Suprapubic skin (tissue), 4 donors: ENCODE measurements at regions not wholly inside any gene's neighbourhood (a gene's known extent, or its start where the extent isn't known, plus 50 kb on each side); places are given as distances from the start of the nearest gene placed in this dataset.
A peak's percentile ranks its signal among the peaks of the same experiment; 100 is the strongest.

Experiments
- DNase-seq, 2 donors: peaks; one replicate each; pipeline ENCODE4 v3.0.0-alpha.2; 2019; ENCODE audit warnings: low spot score in 2 of 2
- H3K27ac ChIP-seq: fragments of 200-600 bp; sonication (generic); one replicate; pipeline ENCODE4 v1.5.1; 2019
- H3K27me3 ChIP-seq: fragments of 200-600 bp; sonication (generic); one replicate; pipeline ENCODE4 v1.5.1; 2019
- H3K36me3 ChIP-seq: fragments of 200-600 bp; sonication (generic); one replicate; pipeline ENCODE4 v1.5.1; 2019
- H3K4me1 ChIP-seq: fragments of 200-600 bp; sonication (generic); one replicate; pipeline ENCODE4 v1.5.1; 2019
- H3K4me3 ChIP-seq: fragments of 200-600 bp; sonication (generic); one replicate; pipeline ENCODE4 v1.5.1; 2019; ENCODE audit warnings: mild to moderate bottlenecking
- H3K9me3 ChIP-seq: fragments of 200-600 bp; sonication (generic); one replicate; pipeline ENCODE4 v1.5.1; 2019
- CTCF ChIP-seq, 2 donors: fragments of 200-600 bp in 1 of 2; fragments of 450-650 bp in 1 of 2; sonication (generic) in 1 of 2; IDR thresholded peaks; one replicate each; pipeline ENCODE4 v1.5.1; 2016 to 2019; ENCODE audit warnings: antibody characterized with exemption in 2 of 2, mild to moderate bottlenecking in 1 of 2, moderate library complexity in 1 of 2
- EP300 ChIP-seq: sonication (generic); formaldehyde crosslinking; IDR thresholded peaks from one replicate; pipeline ENCODE4 v1.6.1; 2017; ENCODE audit warnings: antibody characterized with exemption
- POLR2A ChIP-seq, 2 donors: fragments of 450-650 bp; IDR thresholded peaks; one replicate each; pipeline ENCODE4 v1.6.1; 2017; ENCODE audit warnings: antibody characterized with exemption in 2 of 2, mild to moderate bottlenecking in 2 of 2, moderate library complexity in 2 of 2
- POLR2AphosphoS5 ChIP-seq, 3 donors: sonication (generic); formaldehyde crosslinking; IDR thresholded peaks; one replicate each; pipeline ENCODE4 v1.6.1; 2017; ENCODE audit warnings: antibody characterized with exemption in 3 of 3
- WGBS: methylation state at CpG from one replicate; pipeline ENCODE4 v1.1.5; 2018; 5-methylcytosine and 5-hydroxymethylcytosine counted together

- no peak for TF ChIP-seq POLR2A (IDR thresholded peaks at IDR 0.05)
- no peak for TF ChIP-seq POLR2AphosphoS5 (IDR thresholded peaks at IDR 0.05)
- no peak for TF ChIP-seq CTCF (IDR thresholded peaks at IDR 0.05)
- no peak for TF ChIP-seq EP300
Measured at GRCh38 chr11:119537306-119538253, 114.6 kb upstream of the THY1 start.

GRCh38 chr11:119536801-119537200 is 113.8 kb upstream of the THY1 start:
- TF ChIP-seq POLR2AphosphoS5 (IDR thresholded peaks at IDR 0.05) (no peak), POLR2A (IDR thresholded peaks at IDR 0.05) (no peak), CTCF (IDR thresholded peaks at IDR 0.05) (no peak), EP300 (no peak)
- Histone ChIP-seq H3K27me3 (peaks cover 5% of the 10 kb centered on the region), H3K4me1 (peaks cover 10% of the 10 kb centered on the region), H3K4me3 (no peak overlapping the region), H3K27ac (no peak overlapping the region), H3K36me3 (no peaks in the 10 kb centered on the region), H3K9me3 (no peaks in the 10 kb centered on the region)
- WGBS = 86% methylated on average over 6 of the region's 6 CpGs
- DNase-seq = no peak

More at GRCh38 chr11:119537306-119538253, 114.6 kb upstream of the THY1 start:
- DNase-seq = peak in 1 of 2 donors; percentile 22
- Histone ChIP-seq H3K27me3 (peaks cover 4% of the 10 kb centered on the region), H3K4me1 (peaks cover 10% of the 10 kb centered on the region), H3K9me3 (no peaks in the 10 kb centered on the region), H3K4me3 (no peak overlapping the region), H3K27ac (no peak overlapping the region), H3K36me3 (no peaks in the 10 kb centered on the region)
- WGBS = 70% methylated on average over 11 of the region's 12 CpGs

- Histone ChIP-seq H3K36me3 (no peaks in the 10 kb centered on the region), H3K27ac (no peak overlapping the region), H3K4me3 (no peak overlapping the region), H3K4me1 (peaks cover 10% of the 10 kb centered on the region), H3K27me3 (peaks cover 5% of the 10 kb centered on the region), H3K9me3 (no peaks in the 10 kb centered on the region)
- TF ChIP-seq CTCF (IDR thresholded peaks at IDR 0.05) (peak; percentile 54 to 94), EP300 (no peak)
- WGBS = 54% methylated on average over 5 of the region's 13 CpGs
- peak in 1 of 2 donors; percentile 74 for DNase-seq
Measured at GRCh38 chr11:119533921-119534736, 111.2 kb upstream of the THY1 start.

- no peak for DNase-seq
- 38% methylated on average over 10 of the region's 10 CpGs for WGBS
- Histone ChIP-seq H3K27me3 (peaks cover 5% of the 10 kb centered on the region), H3K27ac (no peak overlapping the region), H3K36me3 (no peaks in the 10 kb centered on the region), H3K4me3 (no peak overlapping the region), H3K9me3 (no peaks in the 10 kb centered on the region), H3K4me1 (peaks cover 10% of the 10 kb centered on the region)
- TF ChIP-seq POLR2AphosphoS5 (IDR thresholded peaks at IDR 0.05) = no peak
- no peak for TF ChIP-seq CTCF (IDR thresholded peaks at IDR 0.05)
- TF ChIP-seq POLR2A (IDR thresholded peaks at IDR 0.05) = no peak
- no peak for TF ChIP-seq EP300
Measured at GRCh38 chr11:119533462-119533861, 110.5 kb upstream of the THY1 start.

GRCh38 chr11:119532551-119532950 is 109.6 kb upstream of the THY1 start:
- TF ChIP-seq EP300 = no peak
- TF ChIP-seq POLR2A (IDR thresholded peaks at IDR 0.05) = no peak
- no peak for TF ChIP-seq CTCF (IDR thresholded peaks at IDR 0.05)
- TF ChIP-seq POLR2AphosphoS5 (IDR thresholded peaks at IDR 0.05) = no peak
- WGBS = 86% methylated on average over 2 of the region's 2 CpGs
- no peaks in the 10 kb centered on the region for H3K36me3 ChIP-seq
- H3K27ac ChIP-seq = no peak overlapping the region
- H3K27me3 ChIP-seq = peaks cover 5% of the 10 kb centered on the region
- H3K4me1 ChIP-seq = peaks cover 10% of the 10 kb centered on the region
- no peak for DNase-seq
- no peaks in the 10 kb centered on the region for H3K9me3 ChIP-seq
- H3K4me3 ChIP-seq = no peak overlapping the region
